Muscle of leg (tissue), 3 donors: ENCODE measurements at regions not wholly inside any gene's neighbourhood (a gene's known extent, or its start where the extent isn't known, plus 50 kb on each side); places are given as distances from the start of the nearest gene placed in this dataset.
"Not testable (repeated sequence)": the region's sequence is repeated elsewhere in the genome, so short reads cannot be mapped to it uniquely, and the experiment has no call there.

Source experiments
- DNase-seq: peaks from one replicate; pipeline ENCODE4 v3.0.0; 2013
- H3K27ac ChIP-seq: one replicate; pipeline ENCODE4 v1.5.1; 2013; ENCODE audit warnings: mild to moderate bottlenecking, low read length, control low read depth
- H3K27me3 ChIP-seq: one replicate; pipeline ENCODE4 v1.6.1; 2013; ENCODE audit warnings: low read length; ENCODE audit not compliant: control insufficient read depth, insufficient read depth
- H3K36me3 ChIP-seq: one replicate; pipeline ENCODE4 v1.6.1; 2013; ENCODE audit warnings: low read length; ENCODE audit not compliant: control insufficient read depth, insufficient read depth
- H3K4me1 ChIP-seq: one replicate; pipeline ENCODE4 v1.6.1; 2013; ENCODE audit warnings: low read length; ENCODE audit not compliant: control insufficient read depth, insufficient read depth
- H3K4me3 ChIP-seq: one replicate; pipeline ENCODE4 v1.5.1; 2013; ENCODE audit warnings: low read length, control low read depth
- H3K9me3 ChIP-seq: replicated peaks from 2 replicates; pipeline ENCODE4 v1.6.1; 2013; ENCODE audit warnings: low read depth, low read length; ENCODE audit not compliant: control insufficient read depth
- WGBS: methylation state at CpG from one replicate; pipeline ENCODE4 v1.1.5; 2013; ENCODE audit warnings: missing lambda C conversion rate; ENCODE audit not compliant: insufficient coverage; 5-methylcytosine and 5-hydroxymethylcytosine counted together

DNA sequence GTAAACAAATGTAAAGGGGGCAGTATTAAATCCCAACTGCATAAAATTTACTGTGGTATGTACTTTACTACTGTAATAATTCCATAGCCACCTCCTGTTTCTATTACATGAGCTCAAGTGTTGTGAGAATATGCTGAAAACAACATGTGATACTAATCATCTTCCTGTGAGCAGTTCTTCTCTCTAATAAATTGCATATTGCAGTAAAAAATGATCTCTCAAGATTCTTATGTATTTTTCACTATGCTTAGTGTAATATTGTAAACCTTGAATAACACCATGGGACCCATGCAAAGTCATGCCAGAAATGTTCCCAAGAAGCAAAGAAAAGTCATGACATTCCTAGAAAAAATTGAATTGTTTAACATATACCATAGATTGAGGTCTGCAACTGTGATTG lies 133.0 kb upstream of the ATXN1 start:
- no peaks in the 10 kb centered on the region for H3K27me3 ChIP-seq
- H3K36me3 ChIP-seq, result no peaks in the 10 kb centered on the region
- no peak overlapping the region for H3K27ac ChIP-seq
- H3K4me3 ChIP-seq, result no peak overlapping the region
- H3K4me1 ChIP-seq, result no peaks in the 10 kb centered on the region
- H3K9me3 ChIP-seq, result no peaks in the 10 kb centered on the region
- peak; percentile 75 for DNase-seq

DNA sequence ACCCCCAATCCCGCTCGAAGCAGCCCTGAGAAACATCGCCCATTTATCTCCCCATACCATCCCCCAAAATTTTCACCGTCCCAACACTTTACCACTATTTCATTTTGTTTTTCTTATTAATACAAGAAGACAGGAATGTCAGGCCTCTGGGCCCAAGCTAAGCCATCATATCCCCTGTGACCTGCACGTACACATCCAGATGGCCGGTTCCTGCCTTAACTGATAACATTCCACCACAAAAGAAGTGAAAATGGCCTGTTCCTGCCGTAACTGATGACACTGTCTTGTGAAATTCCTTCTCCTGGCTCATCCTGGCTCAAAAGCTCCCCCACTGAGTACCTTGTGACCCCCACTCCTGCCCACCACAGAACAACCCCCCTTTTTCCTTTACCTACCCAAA lies 129.8 kb upstream of the ATXN1 start:
- DNase-seq, result not testable (repeated sequence)

DNA sequence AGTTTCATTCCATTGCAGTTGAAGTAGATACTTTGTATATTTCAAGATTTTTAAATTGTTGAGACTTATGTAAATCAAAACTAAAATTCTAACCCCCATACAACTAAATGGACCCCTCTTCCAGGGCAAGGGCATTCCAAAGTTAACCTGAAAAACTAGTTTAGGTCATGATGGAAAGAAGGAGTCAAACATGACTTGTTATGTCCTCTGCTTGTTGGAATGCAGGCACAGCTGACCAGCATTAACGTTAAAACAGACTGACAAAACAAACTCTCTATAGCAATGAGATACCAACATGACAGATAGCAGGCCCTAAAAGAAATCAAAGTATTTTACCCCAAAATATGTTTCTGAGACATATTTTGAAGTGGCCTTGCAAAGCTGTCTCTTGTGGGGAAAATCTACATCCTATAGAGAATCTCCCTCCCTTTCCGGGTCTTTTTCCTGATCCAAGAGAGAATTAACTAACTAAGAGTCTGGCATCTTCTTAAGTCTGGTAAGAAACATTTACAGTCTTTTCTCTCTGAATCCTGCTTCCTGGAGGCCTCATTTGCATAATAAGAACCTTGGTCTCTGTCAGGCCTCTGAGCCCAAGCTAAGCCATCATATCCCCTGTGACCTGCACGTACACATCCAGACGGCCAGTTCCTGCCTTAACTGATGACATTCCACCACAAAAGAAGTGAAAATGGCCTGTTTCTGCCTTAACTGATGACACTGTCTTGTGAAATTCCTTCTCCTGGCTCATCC lies 124.3 kb upstream of the ATXN1 start:
- H3K36me3 ChIP-seq, result no peaks in the 10 kb centered on the region
- H3K4me3 ChIP-seq, result no peak overlapping the region
- H3K27ac ChIP-seq, result no peak overlapping the region
- DNase-seq, result no peak
- no peaks in the 10 kb centered on the region for H3K4me1 ChIP-seq
- H3K9me3 ChIP-seq, result no peaks in the 10 kb centered on the region
- WGBS, result 52% methylated on average over 2 of the region's 4 CpGs
- no peaks in the 10 kb centered on the region for H3K27me3 ChIP-seq

More for the DNA sequence above, 129.8 kb upstream of the ATXN1 start:
- not testable (repeated sequence) for H3K36me3 ChIP-seq, H3K27me3 ChIP-seq, H3K9me3 ChIP-seq, H3K27ac ChIP-seq, H3K4me3 ChIP-seq, H3K4me1 ChIP-seq
- WGBS, result 79% methylated on average over 4 of the region's 7 CpGs

DNA sequence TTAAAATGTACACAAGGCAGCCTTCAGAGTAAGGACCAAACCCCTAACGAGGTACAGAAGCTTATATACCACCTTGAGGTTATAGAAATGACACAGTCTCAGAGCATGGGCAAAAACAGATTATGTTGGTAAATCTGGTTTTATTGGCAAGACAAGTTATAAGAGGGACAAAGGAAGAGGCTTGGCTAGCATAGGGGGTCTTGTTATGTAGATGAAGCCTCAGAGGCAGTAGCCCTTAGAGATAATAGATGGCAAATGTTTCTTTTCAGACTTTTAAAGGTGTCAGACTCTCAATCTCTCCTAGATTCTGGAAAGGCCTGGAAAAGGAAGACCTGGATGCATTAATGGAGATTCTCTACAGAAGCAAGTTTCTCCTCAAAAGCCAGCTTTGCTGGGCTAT lies 123.3 kb upstream of the ATXN1 start:
- Histone ChIP-seq H3K4me3 (no peak overlapping the region), H3K27me3 (no peaks in the 10 kb centered on the region), H3K27ac (no peak overlapping the region), H3K4me1 (no peaks in the 10 kb centered on the region), H3K9me3 (no peaks in the 10 kb centered on the region), H3K36me3 (no peaks in the 10 kb centered on the region)
- no peak for DNase-seq
- no CpG with 5 or more reads among the region's 1 CpG for WGBS

DNA sequence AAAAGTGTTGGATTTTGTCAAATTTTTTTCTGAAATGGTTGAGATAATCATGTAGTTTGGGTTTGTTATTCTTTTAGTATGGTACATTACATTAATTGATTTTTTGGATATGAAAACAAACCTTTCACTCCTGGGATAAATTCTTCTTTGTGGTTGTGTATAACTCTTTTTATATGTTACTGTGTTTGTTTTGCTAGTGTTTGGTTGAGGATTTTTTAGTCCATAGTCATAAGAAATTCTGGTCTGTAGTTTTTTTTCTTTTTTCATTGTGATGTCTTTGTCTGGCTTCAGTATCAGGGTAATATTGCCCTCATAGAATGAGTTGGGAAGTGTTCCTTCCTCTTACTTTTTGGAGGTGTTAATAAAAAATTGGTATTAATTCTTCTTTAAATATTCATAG lies 122.2 kb upstream of the ATXN1 start:
- Histone ChIP-seq H3K9me3 (no peaks in the 10 kb centered on the region), H3K4me1 (no peaks in the 10 kb centered on the region), H3K36me3 (no peaks in the 10 kb centered on the region), H3K27me3 (no peaks in the 10 kb centered on the region), H3K4me3 (no peak overlapping the region), H3K27ac (no peak overlapping the region)
- DNase-seq, result no peak

DNA sequence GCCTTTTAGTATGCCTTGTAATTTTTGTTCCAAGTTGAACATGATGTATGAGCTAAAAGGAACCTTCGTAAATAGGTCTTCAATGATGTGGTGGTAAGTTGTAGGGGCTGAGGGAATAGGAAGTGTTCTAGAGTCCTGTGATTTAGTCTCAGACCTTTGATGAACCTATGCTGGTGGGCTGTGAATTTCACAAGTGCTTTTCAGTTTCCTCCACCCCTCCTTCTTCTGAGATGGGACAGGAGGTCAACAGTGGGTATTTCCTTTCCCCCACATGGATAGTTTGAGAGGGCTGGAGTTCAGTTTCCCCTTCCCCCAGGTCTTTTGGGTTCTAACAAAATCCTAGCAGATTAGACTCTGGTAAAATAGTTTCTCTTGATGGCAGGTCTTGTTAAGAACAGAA lies 121.0 kb upstream of the ATXN1 start:
- Histone ChIP-seq H3K27me3 (no peaks in the 10 kb centered on the region), H3K9me3 (no peaks in the 10 kb centered on the region), H3K4me3 (no peak overlapping the region), H3K27ac (no peak overlapping the region), H3K4me1 (no peaks in the 10 kb centered on the region), H3K36me3 (no peaks in the 10 kb centered on the region)
- 80% methylated on average over 1 of the region's 1 CpG for WGBS
- DNase-seq, result no peak

DNA sequence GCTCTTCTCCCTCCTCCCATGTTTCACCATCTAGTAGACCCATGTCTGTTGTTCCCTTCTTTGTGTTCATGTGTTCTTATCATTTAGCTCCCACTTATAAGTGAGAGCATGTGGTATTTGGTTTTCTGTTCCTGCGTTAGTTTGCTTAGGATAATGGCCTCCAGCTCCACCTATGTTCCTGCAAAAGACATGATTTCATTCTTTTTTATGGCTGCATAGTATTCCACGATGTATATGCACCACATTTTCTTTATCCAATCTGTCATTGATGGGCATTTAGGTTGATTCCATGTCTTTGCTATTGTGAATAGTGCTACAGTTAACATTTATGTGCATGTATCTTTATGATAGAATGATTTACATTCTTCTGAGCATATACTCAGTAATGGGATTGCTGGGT lies 115.6 kb upstream of the ATXN1 start:
- not testable (repeated sequence) for H3K9me3 ChIP-seq, DNase-seq, H3K4me3 ChIP-seq, H3K36me3 ChIP-seq, H3K27ac ChIP-seq, H3K27me3 ChIP-seq, H3K4me1 ChIP-seq
- WGBS, result no CpG with 5 or more reads among the region's 2 CpGs

DNA sequence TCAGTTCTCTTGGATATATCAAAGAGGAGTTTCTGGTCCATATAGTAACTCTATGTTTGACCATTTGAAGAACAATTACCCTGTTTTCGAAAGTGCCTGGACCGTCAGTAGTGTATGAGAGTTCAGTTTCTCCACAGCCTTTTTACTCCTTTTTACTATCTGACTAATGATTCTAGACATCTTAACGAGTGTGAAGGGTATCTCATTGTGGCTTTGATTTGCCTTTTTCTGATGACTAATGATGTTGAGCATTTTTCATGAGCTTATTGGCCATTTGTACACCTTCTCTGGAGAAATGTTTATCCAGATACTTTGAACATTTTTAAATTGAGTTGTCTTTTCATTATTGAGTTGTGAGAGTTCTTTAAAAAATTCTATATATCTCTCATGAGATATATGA lies 114.9 kb upstream of the ATXN1 start:
- no peaks in the 10 kb centered on the region for H3K9me3 ChIP-seq
- no CpG with 5 or more reads among the region's 3 CpGs for WGBS
- no peak overlapping the region for H3K4me3 ChIP-seq
- peaks cover 5% of the 10 kb centered on the region for H3K4me1 ChIP-seq
- no peaks in the 10 kb centered on the region for H3K27me3 ChIP-seq
- H3K27ac ChIP-seq, result no peak overlapping the region
- H3K36me3 ChIP-seq, result no peaks in the 10 kb centered on the region
- DNase-seq, result no peak

DNA sequence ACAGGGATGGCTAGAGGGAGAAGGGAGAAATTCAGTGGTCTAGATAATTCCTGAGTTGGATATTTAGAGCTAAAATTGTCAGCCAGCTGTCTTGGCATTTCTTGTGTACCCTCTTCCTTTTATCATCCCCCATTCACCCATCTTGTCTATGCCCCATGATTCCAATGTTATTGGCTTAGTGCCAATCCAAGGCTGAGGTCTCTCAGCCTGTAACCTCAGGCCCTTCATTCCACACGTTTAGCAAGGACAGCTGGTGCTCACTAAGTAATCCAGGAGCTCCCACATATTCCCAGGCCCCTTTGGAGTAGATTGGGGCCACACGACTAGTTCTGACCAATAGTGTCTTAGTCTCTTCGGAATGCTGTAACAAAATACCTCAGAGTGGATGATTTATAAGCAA lies 112.4 kb upstream of the ATXN1 start:
- Histone ChIP-seq H3K9me3 (no peaks in the 10 kb centered on the region), H3K4me1 (peaks cover 5% of the 10 kb centered on the region), H3K36me3 (no peaks in the 10 kb centered on the region), H3K4me3 (no peak overlapping the region), H3K27me3 (no peaks in the 10 kb centered on the region), H3K27ac (no peak overlapping the region)
- DNase-seq, result no peak
- 13% methylated on average over 1 of the region's 3 CpGs for WGBS

DNA sequence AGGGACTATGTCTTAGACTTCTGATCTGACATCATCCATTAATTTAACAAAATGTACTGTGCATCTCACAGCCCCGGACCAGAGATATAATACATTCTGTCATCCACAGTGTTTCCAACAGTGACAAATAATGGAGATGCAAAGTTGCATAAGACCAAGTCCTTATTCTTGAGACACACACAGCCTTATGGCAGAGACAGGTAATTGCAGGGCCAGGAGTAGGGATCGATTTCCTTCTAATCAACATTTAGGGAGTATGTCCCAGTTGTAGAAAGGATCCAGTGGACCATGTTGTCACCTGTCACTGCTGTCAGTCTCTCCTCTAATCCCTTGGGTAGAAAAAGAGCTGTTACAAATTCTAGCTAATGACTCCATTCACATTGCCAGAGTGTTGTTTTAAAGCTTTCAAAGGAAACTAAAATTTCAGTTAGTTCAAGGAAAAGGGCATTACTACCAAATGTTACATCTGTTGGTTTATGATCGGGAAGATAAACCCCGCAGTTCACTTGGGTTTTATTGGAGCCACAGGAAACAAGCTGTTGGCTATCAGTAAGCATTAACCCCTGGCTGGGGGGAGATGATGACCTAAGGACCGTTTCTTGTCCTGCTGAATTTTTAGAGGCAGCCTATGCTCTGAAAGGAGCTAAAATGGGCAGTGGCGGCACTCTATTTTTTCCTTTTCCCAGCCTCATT lies 111.4 kb upstream of the ATXN1 start:
- whole genome bisulfite sequencing, result 14% methylated on average over 3 of the region's 6 CpGs
- Histone ChIP-seq H3K27me3 (no peaks in the 10 kb centered on the region), H3K4me3 (no peak overlapping the region), H3K36me3 (no peaks in the 10 kb centered on the region), H3K9me3 (no peaks in the 10 kb centered on the region), H3K4me1 (peaks cover 5% of the 10 kb centered on the region), H3K27ac (no peak overlapping the region)
- DNase-seq, result no peak

DNA sequence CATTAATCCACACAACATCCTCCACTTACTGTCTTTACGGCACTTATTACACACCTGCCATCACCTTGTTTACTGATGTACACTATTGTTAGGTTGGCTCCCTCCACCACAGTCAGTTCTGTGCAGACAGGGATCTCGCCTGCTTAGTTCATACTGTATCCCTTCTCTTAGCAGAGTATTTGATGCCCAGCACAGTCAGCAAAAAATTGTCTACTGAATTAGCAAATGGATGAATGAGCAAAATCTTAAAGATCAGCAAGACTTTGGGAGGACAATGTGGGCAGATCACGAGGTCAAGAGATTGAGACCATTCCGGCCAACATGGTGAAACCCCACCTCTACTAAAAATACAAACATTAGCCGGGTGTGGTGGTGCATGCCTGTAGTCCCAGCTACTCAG lies 109.8 kb upstream of the ATXN1 start:
- WGBS, result 75% methylated on average over 1 of the region's 5 CpGs

More for the DNA sequence above, 109.8 kb upstream of the ATXN1 start:
- H3K4me1 ChIP-seq, result peaks cover 5% of the 10 kb centered on the region
- H3K27me3 ChIP-seq, result no peaks in the 10 kb centered on the region
- DNase-seq, result no peak
- H3K27ac ChIP-seq, result no peak overlapping the region
- no peaks in the 10 kb centered on the region for H3K9me3 ChIP-seq
- H3K4me3 ChIP-seq, result no peak overlapping the region
- no peaks in the 10 kb centered on the region for H3K36me3 ChIP-seq
